ENCODE measurements at regions not wholly inside any gene's neighbourhood (a gene's known extent, or its start where the extent isn't known, plus 50 kb on each side); places are given as distances from the start of the nearest gene placed in this dataset.
"Not testable (repeated sequence)": the region's sequence is repeated elsewhere in the genome, so short reads cannot be mapped to it uniquely, and the experiment has no call there.

GRCh38 chr16:13848795-13849194 lies 71.2 kb upstream of the ERCC4 start:
- FAIRE-seq = no peak
- H3K4me1 ChIP-seq (ENCODE audit: insufficient read depth, low read length) = no peaks in the 10 kb centered on the region
- H3K4me2 ChIP-seq (ENCODE audit: low read depth, low read length) = no peak overlapping the region
- CTCF ChIA-PET (ENCODE audit: low intra/inter-chr PET ratio, low total read pairs) = no interaction called here
- no peak overlapping the region for H3K4me3 ChIP-seq (replicated peaks in 1 of 3; ENCODE audit: insufficient read depth in 1 of 3, low read depth in 2 of 3, low read length in 3 of 3)
- no peak for DNase-seq (ENCODE audit: low spot score)
- BruUV-seq (replicated peaks) = no TSS peak
- H3K9ac ChIP-seq (ENCODE audit: insufficient read depth, low read depth, low read length) = no peak overlapping the region
- no peaks in the 10 kb centered on the region for H3K9me3 ChIP-seq (ENCODE audit: low read length)
- peaks cover 0 to 16% of the 10 kb centered on the region in 2 experiments; a peak in 1 of 5 replicates for H3K27me3 ChIP-seq (ENCODE audit: control insufficient read depth in 1 of 2, insufficient read depth in 2 of 2, low read length in 2 of 2)
- no peak for TF ChIP-seq ZNF335 (CRISPR knock-in tag; IDR thresholded peaks at IDR 0.05)
- TF ChIP-seq, protein P1, sequence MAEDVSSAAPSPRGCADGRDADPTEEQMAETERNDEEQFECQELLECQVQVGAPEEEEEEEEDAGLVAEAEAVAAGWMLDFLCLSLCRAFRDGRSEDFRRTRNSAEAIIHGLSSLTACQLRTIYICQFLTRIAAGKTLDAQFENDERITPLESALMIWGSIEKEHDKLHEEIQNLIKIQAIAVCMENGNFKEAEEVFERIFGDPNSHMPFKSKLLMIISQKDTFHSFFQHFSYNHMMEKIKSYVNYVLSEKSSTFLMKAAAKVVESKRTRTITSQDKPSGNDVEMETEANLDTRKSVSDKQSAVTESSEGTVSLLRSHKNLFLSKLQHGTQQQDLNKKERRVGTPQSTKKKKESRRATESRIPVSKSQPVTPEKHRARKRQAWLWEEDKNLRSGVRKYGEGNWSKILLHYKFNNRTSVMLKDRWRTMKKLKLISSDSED (CRISPR knock-in tag; IDR thresholded peaks at IDR 0.05) = no peak
- TF ChIP-seq GRHL1 (CRISPR knock-in tag; conservative IDR thresholded peaks at IDR 0.05) = no peak
- no peak for TF ChIP-seq ZNF556 (CRISPR knock-in tag; IDR thresholded peaks at IDR 0.05; ENCODE audit: borderline replicate concordance)
- no peak for TF ChIP-seq HOMEZ (CRISPR knock-in tag; IDR thresholded peaks at IDR 0.05; ENCODE audit: low read depth)
- TF ChIP-seq, protein P2, sequence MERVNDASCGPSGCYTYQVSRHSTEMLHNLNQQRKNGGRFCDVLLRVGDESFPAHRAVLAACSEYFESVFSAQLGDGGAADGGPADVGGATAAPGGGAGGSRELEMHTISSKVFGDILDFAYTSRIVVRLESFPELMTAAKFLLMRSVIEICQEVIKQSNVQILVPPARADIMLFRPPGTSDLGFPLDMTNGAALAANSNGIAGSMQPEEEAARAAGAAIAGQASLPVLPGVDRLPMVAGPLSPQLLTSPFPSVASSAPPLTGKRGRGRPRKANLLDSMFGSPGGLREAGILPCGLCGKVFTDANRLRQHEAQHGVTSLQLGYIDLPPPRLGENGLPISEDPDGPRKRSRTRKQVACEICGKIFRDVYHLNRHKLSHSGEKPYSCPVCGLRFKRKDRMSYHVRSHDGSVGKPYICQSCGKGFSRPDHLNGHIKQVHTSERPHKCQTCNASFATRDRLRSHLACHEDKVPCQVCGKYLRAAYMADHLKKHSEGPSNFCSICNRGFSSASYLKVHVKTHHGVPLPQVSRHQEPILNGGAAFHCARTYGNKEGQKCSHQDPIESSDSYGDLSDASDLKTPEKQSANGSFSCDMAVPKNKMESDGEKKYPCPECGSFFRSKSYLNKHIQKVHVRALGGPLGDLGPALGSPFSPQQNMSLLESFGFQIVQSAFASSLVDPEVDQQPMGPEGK (CRISPR knock-in tag; IDR thresholded peaks at IDR 0.05) = no peak
- no peak for TF ChIP-seq KAT2B (IDR thresholded peaks at IDR 0.05; ENCODE audit: borderline replicate concordance, low read depth, low read length)
- TF ChIP-seq ZNF282 (IDR thresholded peaks at IDR 0.05; ENCODE audit: partially characterized antibody) = no peak
- TF ChIP-seq ZNF121 (CRISPR knock-in tag; IDR thresholded peaks at IDR 0.05) = no peak
- no peak for TF ChIP-seq MXD4 (CRISPR knock-in tag; IDR thresholded peaks at IDR 0.05)
- no peak for TF ChIP-seq ZNF616 (CRISPR knock-in tag; IDR thresholded peaks at IDR 0.05; ENCODE audit: low read depth)
- TF ChIP-seq RAD51 (IDR thresholded peaks at IDR 0.05; ENCODE audit: borderline replicate concordance) = no peak
- in situ Hi-C loops (cut with HindIII; ENCODE audit: extremely low pct_ligation_motif_present, low pct_unique_long_range_greater_than_20kb) (no loop called here), intact Hi-C loops (cut with micrococcal nuclease; ENCODE audit: unreplicated experiment) (no loop called here)
- no peaks in the 10 kb centered on the region for H3K36me3 ChIP-seq (replicated peaks in 1 of 2; ENCODE audit: control insufficient read depth in 1 of 2, insufficient read depth in 2 of 2, low read length in 2 of 2)
- no peaks in the 10 kb centered on the region for H3K79me2 ChIP-seq (ENCODE audit: insufficient read depth, low read length)
- WGBS (ENCODE audit: low lambda C conversion rate) = 7% methylated on average over 2 of the region's 2 CpGs
- H2AFZ ChIP-seq (ENCODE audit: low read length) = no peak overlapping the region
- H3K27ac ChIP-seq (ENCODE audit: extremely low read length, insufficient read depth, low read length) = no peak overlapping the region
- H4K20me1 ChIP-seq (ENCODE audit: insufficient read depth, low read length) = no peaks in the 10 kb centered on the region
- ATAC-seq = no peak
- POLR2A ChIA-PET = no interaction called here

DNA sequence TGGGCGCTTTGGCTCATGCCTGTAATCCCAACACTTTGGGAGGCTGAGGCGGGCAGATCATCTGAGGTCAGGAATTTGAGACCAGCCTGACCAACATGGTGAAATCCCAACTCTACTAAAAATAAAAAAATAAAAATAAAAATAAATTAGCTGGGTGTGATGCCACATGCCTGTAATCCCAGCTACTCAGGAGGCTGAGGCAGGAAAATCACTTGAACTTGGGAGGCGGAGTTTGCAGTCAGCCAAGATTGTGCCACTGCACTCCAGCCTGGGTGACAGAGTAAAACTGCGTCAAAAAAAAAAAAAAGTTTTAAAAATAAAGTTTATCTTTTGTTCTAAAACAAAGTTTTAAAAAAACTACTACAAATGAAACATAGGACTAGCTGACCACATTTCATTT lies 69.8 kb upstream of the ERCC4 start:
- H2AFZ ChIP-seq (ENCODE audit: low read length); H3K4me1 ChIP-seq (ENCODE audit: insufficient read depth, low read length); H3K79me2 ChIP-seq (ENCODE audit: insufficient read depth, low read length); H3K9me3 ChIP-seq (ENCODE audit: low read length); in situ Hi-C loops (cut with HindIII; ENCODE audit: extremely low pct_ligation_motif_present, low pct_unique_long_range_greater_than_20kb); CTCF ChIA-PET (ENCODE audit: low intra/inter-chr PET ratio, low total read pairs); H3K36me3 ChIP-seq (replicated peaks in 1 of 2; ENCODE audit: control insufficient read depth in 1 of 2, insufficient read depth in 2 of 2, low read length in 2 of 2); POLR2A ChIA-PET; H3K4me3 ChIP-seq (replicated peaks in 1 of 3; ENCODE audit: insufficient read depth in 1 of 3, low read depth in 2 of 3, low read length in 3 of 3); intact Hi-C loops (cut with micrococcal nuclease; ENCODE audit: unreplicated experiment); FAIRE-seq; BruUV-seq (replicated peaks); ATAC-seq; H3K9ac ChIP-seq (ENCODE audit: insufficient read depth, low read depth, low read length); H4K20me1 ChIP-seq (ENCODE audit: insufficient read depth, low read length); H3K4me2 ChIP-seq (ENCODE audit: low read depth, low read length); H3K27ac ChIP-seq (ENCODE audit: extremely low read length, insufficient read depth, low read length); DNase-seq (ENCODE audit: low spot score): not testable (repeated sequence)
- WGBS (ENCODE audit: low lambda C conversion rate) = 44% methylated on average over 4 of the region's 4 CpGs
- H3K27me3 ChIP-seq (ENCODE audit: control insufficient read depth in 1 of 2, insufficient read depth in 2 of 2, low read length in 2 of 2) = peaks cover 0 to 16% of the 10 kb centered on the region in 2 experiments; a peak in 1 of 5 replicates
